ENCODE measurements at regions not wholly inside any gene's neighbourhood (a gene's known extent, or its start where the extent isn't known, plus 50 kb on each side); places are given as distances from the start of the nearest gene placed in this dataset.

DNA sequence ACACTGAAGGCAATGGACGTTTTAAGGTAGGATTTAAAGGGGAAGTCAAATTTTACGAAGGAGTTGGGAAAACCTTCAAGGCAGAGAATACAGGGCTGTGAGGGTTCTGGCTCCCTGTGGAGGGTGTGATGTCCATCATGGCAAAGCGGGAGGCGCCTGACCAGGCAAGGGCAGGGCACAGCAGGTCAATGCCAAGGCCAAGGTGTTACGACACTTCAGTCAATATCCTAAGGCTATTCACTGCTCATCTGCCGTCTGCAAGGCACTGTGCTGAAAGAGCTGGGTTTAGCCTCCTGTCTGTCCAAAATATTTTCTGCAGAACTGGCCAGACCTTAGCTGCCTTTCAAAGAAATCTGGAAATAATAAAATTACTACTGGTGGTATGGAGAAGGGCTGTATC, 297.9 kb upstream of the MGMT start:
- TF ChIP-seq POLR2AphosphoS5 (IDR thresholded peaks at IDR 0.05; ENCODE audit: low read depth, low read length) (no peak), REST (IDR thresholded peaks at IDR 0.05; ENCODE audit: insufficient read depth in 1 of 2, low read depth in 2 of 2, low read length in 2 of 2) (no peak), SIN3A (IDR thresholded peaks at IDR 0.05; ENCODE audit: borderline replicate concordance, insufficient read depth, low read length) (no peak)

Measured in PFSK-1 (cell line).